DND-41 (cell line): ENCODE measurements at regions not wholly inside any gene's neighbourhood (a gene's known extent, or its start where the extent isn't known, plus 50 kb on each side); places are given as distances from the start of the nearest gene placed in this dataset.

Experiments
- CTCF ChIP-seq: IDR thresholded peaks from 2 replicates; pipeline ENCODE4 v1.5.1; 2012; ENCODE audit warnings: borderline replicate concordance, low read length, moderate library complexity, mild to moderate bottlenecking; ENCODE audit not compliant: poor library complexity, severe bottlenecking; ENCODE audit errors: extremely low read depth
- EZH2 ChIP-seq: IDR thresholded peaks from 3 replicates; pipeline ENCODE4 v1.6.1; 2012; ENCODE audit warnings: borderline replicate concordance, low read depth, mild to moderate bottlenecking, moderate library complexity, low read length, inconsistent platforms; ENCODE audit not compliant: severe bottlenecking

GRCh38 chr6:134482593-134483270 is 164.8 kb upstream of the SGK1 start:
- TF ChIP-seq CTCF (no peak), EZH2 (no peak)
